EL (cell line): ENCODE measurements at regions not wholly inside any gene's neighbourhood (a gene's known extent, or its start where the extent isn't known, plus 50 kb on each side); places are given as distances from the start of the nearest gene placed in this dataset.

Experiments used
- DNase-seq: peaks from one replicate; pipeline ENCODE4 v3.0.0-alpha.2; 2016

DNA sequence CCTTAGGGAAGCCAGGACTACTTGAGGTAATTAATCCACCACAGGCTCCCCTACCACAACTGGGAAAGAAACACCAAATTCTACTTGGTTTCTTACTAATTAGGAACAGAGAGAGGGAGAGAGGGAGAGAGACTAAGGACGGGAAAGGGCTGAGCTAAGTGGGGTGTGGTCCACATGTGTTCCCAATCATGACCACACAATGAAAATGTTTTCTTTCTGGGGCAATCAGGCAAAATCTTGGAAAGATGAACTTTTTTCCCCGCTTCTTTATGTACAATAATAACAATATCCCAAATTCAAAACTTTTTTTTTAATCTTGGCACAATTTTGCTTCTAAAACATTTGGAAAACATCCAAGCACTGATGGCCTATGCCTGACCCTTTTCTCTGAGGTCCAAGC lies 734.4 kb downstream of the MAFB start:
- no peak for DNase-seq

DNA sequence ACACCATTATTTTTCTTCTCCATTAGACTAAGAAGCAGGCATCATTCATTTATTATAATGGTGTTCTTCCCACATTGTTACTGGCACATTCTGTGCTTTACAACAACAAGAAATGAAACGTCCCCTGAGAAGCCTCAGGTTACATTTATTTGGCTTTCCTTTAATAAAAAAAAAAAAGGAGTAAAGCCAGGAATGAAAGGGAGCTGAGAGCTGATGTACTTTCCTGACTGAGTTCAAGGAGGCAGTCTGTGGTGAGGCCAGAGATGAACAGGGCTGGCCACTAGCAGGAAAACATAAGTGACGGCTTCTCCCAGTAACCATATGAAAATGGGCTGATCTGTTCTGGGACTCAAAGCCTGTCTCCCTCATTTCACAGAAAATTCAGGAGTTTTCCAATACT lies 742.1 kb downstream of the MAFB start:
- no peak for DNase-seq

DNA sequence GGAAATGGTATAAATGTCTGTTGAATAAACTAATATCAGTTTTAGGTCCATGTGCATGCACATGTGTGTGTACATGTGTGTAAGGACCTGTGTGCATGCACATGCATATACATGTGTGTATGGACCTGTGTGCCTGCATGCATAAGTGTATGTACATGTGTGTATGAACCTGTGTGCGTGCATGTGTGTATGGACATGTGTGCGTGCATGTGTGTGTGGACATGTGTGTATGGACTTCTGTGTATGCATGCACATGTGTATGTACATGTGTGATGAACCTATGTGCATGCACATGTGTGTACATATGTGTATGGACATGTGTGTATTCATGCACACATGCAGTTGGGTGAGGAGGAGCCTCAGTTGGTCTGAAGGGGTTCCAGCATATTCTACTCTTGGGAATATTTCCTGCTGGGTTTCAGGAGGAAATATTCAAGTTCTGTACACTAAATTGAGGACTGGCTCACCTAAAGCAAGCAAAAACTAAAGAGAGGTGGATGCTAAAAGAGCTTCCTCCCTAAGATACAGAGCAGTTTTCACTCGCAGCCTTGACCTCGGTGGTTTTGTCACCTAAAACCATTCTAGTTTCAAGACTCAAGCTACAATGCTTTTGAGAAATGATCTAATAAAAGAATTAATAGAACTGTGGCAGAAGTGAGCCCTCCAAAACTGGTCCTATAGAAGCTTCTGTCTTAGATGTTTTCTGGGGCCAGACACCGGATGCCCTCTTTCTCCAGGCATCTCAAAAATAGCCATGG lies 742.8 kb downstream of the MAFB start:
- DNase-seq = no peak

DNA sequence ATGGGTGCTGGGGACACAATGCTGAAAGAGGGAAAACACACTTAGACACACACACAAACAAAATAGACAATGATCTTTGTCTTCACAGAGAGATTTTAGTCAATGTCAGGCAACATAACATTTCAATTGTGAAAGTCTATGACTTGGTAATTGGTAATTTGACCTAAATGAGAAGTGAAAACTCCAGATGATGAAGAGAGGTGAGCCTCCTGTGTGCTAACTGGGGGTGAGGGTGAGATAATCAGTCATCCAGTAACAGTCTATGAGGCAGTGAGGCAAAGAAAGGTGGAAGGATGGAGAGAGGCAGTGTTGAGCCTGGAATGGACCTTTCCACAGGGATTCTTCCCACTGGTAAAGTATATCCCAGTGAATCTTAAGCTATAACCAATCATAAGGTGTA lies 744.2 kb downstream of the MAFB start:
- no peak for DNase-seq

DNA sequence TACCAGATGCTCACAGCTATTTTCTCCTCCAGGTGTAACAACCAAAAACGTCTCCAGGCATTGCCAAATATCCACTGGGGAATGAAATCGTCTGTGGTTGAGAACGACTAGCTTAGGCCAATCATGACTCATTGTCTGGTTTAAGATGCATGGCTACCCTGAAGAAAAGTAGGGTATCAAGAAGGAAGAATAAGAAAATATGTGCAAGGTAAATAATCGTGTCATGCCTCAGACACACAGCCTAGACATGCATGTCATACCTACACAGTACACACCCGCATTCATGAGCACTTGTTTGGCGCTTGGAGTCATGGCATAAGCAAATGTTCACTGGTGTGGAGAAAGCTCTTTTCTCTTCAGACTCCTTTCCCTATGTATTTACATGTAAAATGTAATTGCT lies 745.7 kb downstream of the MAFB start:
- DNase-seq = no peak

DNA sequence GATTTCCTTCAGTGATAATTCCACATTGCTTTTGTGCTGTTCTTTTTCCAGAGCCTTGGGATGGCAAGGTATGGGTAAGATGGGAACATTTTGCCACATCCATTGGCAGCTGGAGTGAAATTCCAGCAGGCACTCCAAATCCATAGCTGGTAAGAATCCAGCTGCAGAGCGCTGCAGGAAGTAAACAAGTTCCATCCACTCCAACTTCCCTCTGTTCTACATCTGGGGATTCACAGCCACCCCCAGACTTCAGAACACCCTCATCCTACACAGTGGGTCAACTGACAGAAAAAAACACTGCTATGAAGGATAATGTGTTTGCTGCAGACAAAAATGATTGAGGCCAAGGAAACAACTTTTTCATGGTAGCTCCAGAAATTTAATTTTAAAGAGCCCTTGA lies 747.8 kb downstream of the MAFB start:
- DNase-seq = no peak

DNA sequence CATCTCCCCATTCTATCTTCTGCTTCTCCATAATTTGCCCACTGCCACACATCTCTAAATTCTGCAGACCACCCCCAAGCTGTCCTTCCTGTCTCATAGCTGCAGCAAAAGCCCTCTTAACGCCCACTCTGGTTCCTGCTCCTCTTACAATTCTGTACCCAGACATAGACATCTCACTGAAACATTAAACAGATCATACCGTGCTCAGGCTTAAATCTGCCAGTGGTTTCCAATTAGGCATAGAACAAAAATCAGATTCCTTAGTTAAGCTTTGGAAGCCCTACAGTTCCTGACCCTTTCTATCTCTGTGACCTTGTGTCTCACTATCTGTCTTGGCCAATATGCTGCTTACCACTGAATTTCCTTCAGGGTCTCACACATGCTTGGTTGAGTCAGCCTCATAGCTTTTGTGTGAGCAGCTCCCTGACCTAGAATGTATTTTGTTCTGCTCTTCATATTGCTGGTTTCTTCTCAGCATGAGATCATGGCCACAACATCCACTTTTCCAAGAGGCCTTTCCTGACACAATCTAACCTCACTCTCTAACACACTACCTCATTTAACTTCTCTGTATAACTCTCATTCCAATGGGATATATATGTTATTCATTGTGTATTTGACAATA lies 749.7 kb downstream of the MAFB start:
- peak; percentile 49 for DNase-seq

DNA sequence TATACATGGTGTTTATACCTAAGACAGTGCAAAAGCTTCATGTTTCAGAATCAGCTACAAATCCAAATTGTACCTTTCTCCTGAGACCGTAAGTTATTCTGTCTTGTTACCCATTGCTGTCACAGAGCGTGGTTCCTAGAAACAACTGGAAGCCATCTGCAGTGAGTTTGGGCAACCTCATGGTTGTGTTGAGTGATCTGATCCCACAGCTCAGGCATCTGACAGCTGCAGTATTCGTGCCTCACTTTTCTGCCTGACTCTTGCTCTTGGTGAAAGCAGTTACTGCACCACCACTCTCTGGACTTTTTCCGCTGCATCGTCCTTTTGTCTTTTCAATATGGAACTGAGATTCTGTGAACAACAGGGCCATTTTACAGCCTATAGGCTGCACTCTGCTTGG lies 752.6 kb downstream of the MAFB start:
- DNase-seq = no peak

DNA sequence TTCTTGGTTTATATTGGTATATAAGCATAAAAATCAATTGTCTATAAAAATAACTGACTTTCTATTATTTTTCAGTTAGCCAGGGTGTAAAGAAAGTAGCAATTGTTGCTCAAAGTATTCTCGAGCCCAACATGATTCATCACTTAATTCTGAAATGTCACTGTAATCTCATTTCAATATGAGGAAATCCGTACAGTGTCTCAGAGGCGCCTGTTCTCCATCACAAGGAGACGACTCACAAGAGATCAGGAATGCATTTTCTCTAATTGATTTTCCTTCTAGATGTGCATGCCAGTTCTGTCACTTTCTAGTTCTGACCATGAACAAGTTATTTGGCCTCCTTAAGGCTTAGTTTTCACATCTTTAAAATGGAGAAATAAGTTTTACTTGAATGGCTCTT lies 753.1 kb downstream of the MAFB start:
- DNase-seq = no peak

DNA sequence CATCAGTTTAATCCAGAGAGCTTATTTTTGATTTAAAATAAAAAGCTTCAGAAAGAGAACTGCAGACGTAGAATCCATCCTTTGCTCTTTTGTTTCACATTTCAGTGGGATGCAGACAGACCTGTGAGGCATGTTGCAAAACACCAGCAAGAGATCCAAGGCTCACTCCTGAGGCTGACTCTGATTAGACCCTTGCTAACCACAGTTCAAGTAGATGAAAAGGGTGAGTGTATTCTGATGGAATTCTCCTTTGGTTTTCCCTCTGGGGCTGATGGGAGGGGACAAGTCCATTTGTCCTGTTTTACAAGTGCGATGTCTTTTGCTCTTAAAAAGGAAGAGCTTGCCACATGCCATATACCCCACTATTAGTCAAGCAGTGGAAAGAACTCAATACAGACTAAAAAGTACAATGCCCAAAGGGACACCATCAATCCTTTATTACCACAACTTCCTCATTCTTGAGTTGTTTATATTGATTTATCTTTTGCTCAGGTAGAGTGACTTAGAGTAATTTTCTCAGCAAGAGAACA lies 772.7 kb downstream of the MAFB start:
- DNase-seq = peak; percentile 44

DNA sequence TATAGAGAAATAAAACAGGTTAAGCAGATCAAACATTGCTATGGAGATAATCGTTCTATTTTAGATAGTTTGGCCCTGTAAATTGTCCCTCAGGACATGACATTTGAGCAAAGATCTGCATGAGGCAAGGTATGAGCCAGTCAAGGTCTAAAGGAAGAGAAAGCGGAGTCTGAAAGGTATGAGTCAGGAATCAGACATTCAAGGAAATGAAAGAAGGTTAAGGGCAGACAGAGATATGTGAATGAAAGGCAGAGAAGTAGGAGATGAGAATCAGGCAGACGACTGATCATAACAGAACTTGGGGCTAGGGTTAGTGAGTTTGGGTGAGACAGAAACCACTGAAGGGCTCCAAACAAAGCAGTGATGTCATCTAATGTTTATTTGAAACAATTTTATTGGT lies 775.8 kb downstream of the MAFB start:
- peak; percentile 33 for DNase-seq

DNA sequence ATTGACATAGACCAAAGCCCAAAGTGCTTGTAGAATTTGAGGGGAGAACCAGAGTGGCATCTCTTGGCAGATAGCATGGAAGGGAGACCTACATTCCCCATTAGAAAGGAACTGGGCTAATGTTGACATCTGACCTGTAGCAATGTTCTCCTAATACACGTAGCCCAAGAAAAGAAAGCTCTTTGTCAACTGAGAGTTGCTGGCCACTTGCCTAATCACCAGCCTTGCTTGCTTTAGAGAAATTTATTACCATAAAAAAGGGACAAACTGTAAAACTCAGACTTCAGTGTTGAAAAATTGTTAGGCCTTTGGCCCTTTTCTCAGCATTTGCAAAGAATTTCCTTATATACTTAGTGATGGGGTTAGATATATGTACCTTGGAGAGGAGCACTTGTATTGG lies 777.5 kb downstream of the MAFB start:
- DNase-seq = no peak

DNA sequence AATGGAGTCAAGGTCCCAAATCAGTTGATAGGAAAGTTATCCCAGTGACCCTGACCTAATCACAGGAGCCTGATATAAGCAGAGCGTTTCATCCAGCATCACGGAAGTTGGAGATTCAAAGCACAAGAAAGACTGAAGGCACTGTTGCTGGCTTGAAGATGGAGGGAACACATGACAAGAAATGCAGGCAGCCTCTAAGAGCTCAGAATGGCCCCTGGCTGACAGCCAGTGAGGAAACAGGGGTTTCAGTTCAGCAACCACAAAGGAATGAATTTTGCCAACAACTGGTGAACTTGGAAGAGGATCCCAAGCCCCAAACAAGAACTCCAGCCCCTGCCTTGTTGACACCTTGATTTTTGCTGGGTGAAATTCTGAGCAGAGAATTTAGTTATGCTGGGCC lies 778.5 kb downstream of the MAFB start:
- DNase-seq = no peak

DNA sequence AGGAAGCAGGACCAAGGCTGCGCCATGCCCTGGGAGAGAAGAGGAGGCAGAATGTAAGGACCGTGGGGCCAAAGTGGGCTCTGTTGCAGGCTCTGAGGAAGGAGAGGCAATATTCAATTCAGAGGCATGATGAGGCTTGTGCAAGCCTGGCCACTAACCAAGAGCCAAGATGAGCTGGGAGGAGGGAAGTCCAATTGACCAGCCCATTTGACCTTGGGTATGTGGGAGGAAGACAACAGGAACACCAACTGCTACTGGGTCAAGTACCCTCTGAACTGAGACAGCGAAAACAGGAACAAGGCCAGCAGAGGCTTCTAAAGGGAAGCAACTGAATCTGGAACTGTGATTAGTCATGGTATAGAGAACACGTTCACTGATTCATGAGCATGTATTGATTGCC lies 779.6 kb downstream of the MAFB start:
- DNase-seq = no peak

DNA sequence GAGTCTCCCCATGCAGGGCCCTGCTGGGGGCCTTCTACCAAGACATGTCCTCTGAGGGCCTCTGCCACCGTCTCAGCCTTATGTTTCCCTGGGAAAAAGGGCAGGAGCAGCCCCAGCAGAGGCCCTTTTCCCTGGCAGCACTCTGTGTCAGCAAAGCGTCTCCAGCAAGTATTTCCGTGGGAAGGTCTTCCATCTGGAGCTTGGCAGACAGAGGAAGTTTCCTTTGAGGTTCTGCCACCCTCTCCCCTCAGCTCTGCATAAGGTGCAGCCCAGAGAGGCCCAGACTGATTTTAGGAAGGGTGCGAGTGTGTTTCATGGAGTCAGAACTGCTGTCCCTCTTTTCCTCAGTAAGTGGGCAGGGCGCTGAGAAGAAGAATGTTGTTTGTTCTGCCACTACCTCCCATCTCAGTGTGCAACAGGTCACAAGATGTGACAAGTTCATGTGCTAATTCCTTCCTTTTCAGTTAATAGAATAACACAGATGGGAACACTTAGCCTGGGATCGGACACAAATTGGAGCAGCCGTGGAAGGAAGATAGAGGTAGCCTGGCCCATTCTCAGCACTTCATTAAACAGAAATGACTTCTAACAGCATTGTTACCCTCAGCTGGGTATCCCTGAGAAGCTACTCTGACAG lies 784.4 kb downstream of the MAFB start:
- no peak for DNase-seq

DNA sequence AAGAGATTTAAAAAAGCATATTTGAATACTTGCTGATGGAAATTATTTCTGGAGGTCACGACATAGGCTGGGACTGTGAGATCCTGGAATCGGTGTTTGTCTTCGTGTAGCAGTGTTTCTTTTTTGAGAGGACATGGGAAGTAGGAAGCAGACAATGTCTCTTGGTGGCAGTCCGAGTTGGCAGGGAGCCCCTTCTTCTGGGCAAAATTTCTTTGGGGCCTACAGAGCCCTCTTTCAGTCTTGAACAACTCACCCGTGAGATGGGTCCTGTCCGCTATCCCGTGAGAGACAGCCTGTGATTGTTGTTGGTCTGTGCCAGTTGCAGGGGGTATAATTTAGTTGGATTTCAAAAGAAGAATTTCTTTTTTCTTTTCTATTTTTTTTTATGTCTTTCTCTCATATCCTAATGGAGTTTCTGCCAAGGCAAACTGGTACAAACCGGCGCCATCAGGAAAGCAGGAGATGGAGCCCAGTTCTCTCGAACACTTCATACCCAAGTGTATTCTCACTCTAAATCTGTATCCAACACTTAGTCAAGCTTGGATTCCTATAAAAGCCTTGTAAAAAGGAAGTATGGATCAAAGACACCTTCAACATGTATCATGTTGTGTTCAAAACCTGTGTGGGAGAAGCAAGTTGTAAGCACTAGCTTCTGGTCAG lies 785.1 kb downstream of the MAFB start:
- no peak for DNase-seq

DNA sequence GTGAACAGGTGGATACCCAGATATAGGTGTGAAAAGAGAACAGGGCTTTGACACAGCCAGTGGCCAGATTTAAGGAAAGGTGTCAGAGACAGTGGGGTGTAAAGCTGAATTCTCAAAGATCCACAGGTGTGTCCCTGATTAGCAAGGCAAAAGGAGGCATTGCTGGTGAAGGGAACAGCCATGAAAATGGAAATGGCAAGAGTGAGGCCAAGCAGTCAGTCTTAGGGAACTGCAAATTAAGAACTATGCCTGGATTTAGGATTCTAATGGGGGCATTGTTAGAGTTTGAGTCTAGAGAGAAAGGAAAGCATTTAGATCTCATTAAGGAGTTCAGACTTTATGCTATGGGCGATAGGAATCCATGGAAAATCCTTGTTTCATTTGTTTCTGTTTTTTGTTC lies 789.2 kb downstream of the MAFB start:
- DNase-seq = no peak

DNA sequence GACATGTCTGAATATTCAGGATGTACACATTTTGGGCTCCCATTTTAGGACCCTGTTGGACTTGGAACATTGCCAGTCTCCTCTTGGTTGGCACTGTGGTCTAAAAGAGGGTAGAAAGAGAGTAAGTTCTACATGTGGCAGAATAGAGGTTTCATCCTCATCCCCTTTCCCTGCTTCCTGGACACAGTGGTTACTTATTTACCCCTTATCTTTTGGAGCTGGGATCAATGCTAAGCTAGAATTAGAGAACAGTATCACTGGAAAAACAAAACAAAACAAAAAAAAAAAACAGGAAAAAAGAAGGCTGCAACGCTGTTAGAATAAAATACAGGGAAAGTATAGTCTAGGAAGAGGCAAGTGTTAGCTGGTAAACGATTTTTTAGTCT lies 790.6 kb downstream of the MAFB start:
- no peak for DNase-seq

DNA sequence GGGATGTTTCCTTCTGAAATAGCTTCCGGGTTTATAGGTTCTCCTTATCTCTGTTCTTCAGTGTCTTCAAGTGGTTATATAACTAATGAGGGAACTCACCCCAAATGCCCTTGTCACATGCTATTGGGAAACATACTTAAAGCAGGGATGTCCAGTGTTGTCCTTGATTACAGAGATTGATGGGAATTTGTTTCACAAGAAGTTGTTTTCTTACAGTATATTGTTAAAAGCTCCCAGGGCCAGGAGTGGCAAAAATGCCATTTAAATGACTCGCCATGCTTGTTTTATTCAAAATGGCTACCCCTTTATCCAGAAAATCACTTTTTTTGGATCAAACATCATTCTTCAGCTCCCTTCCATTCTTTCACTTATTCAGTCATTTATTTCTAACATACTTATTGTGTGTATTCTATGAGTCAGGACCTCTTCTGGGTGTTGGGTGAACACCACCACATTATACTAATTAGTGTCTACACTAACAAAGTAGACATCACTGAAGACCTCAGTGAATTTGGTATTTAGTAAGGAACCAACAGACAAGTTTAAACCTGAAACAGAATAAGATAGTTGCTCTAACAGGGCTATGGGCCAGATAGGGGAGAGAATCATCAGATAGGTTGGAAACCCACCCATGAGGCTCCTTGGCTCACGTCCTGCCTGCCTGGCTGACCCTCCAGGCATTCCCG lies 791.1 kb downstream of the MAFB start:
- peak; percentile 61 for DNase-seq

DNA sequence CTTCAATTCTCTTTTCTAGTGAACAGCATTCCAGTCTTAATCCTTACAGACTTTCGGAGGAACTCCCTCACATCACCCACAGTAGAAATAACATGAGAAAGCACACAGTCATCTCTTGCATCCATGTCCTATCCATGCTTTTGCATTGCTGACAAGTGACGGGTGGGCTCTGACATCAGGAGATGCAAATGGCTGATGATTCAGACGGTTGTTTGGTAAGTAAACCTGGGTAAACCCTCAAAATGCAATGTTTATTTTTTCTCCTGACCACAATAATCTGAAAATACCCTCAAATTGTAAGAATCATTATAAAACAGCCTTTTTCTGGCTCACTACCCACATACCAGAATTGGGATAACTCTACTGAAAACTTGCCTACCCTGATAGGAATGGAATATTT lies 792.0 kb downstream of the MAFB start:
- DNase-seq = peak; percentile 97

DNA sequence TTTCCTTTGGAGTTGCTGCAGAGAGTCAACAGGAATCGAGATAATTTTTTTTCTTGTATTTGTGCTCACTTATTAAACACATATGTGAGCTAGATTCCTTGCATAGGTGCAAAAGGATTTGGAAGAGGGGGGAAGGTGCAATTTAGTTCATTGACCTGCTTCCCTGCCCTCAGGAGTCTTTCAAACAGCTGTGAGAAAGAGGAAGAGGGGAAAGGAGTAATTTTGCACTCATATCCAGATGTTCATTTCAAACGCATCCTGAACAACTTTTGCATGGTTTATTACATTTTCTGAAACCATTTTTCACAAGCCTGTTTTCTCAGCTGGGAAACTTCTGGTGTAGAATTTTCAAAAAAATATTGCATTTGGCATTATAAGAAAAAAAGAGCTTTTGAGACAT lies 795.0 kb downstream of the MAFB start:
- no peak for DNase-seq

DNA sequence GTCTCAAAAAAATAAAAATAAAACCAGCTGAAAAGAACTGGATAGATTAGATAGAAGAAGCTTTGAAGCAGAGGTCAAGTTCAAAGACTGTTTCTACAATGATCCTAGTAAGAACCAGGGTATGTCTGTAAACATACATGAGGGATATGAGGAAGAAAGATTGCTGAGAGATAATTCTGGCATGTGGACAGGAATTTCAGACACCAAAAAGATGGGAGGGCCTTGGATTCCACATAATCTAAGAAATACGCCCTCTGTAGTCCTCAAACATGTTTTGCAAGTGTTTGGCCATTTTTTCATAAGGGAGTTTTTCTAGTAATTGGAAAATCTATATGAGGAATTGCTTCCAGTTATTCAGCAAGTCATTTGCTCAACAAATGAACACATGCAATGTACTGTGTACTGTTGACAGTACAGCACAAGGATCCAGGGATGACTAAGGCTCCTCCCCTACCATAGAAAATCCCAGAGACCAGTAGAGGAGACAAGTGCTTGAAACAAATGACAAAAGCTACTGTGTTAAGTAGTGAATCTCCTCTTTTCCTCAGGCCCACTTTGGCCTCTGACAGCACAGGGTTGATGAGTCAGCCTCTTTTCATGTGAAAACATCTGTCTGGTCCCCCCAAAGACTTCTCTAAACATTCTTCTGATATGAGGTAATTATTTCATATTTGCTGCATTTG lies 795.9 kb downstream of the MAFB start:
- DNase-seq = peak; percentile 97

DNA sequence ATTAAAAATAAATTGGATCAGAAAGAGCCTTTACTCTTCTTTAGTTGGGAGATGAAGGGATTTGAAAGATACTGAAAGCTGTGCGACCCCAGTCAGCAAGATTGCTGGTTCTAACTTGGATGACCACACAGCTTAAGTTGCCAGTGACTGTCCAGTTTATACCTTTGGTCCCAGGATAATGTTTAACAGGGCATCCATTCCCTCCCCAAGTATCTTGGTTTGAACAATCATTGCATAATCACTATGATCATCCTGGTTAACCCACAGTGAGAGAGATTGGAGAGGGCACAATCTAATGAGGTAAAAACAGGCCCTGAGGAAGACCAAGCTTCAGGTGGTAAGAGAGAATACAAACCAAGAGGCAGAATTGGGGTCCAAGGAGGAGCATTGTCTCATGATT lies 798.3 kb downstream of the MAFB start:
- DNase-seq = no peak
